ENCODE measurements at regions not wholly inside any gene's neighbourhood (a gene's known extent, or its start where the extent isn't known, plus 50 kb on each side); places are given as distances from the start of the nearest gene placed in this dataset.
"Not testable (repeated sequence)": the region's sequence is repeated elsewhere in the genome, so short reads cannot be mapped to it uniquely, and the experiment has no call there.

GRCh38 chr1:70586046-70586445 lies 175.0 kb downstream of the CTH start:
- H3K9me3 ChIP-seq = no peaks in the 10 kb centered on the region
- no peak for TF ChIP-seq POLR2A (IDR thresholded peaks at IDR 0.05)
- no peak for TF ChIP-seq CTCF (IDR thresholded peaks at IDR 0.05)
- no peak overlapping the region for H3K27ac ChIP-seq
- no peak overlapping the region for H3K4me3 ChIP-seq
- DNase-seq (no peak), ATAC-seq (no peak)
- no peaks in the 10 kb centered on the region for H3K27me3 ChIP-seq
- H3K36me3 ChIP-seq = no peaks in the 10 kb centered on the region
- no peaks in the 10 kb centered on the region for H3K4me1 ChIP-seq
- 57% methylated on average over 1 of the region's 1 CpG for WGBS (ENCODE audit: insufficient coverage, low coverage, low lambda C conversion rate, missing lambda C conversion rate)
- intact Hi-C loops (cut with DNase I) = no loop called here

GRCh38 chr1:70587872-70588366 lies 176.9 kb downstream of the CTH start:
- H3K9me3 ChIP-seq = no peaks in the 10 kb centered on the region
- intact Hi-C loops (cut with DNase I) = no loop called here
- DNase-seq = no peak
- H3K27me3 ChIP-seq = no peaks in the 10 kb centered on the region
- 73% methylated on average over 3 of the region's 3 CpGs for WGBS (ENCODE audit: insufficient coverage, low coverage, low lambda C conversion rate, missing lambda C conversion rate)
- no peak overlapping the region for H3K4me3 ChIP-seq
- no peak overlapping the region for H3K27ac ChIP-seq
- H3K36me3 ChIP-seq = no peaks in the 10 kb centered on the region
- no peaks in the 10 kb centered on the region for H3K4me1 ChIP-seq
- TF ChIP-seq CTCF (IDR thresholded peaks at IDR 0.05) (no peak), POLR2A (IDR thresholded peaks at IDR 0.05) (no peak)
- ATAC-seq = no peak

- DNase-seq; H3K36me3 ChIP-seq; H3K4me1 ChIP-seq; H3K27me3 ChIP-seq; intact Hi-C loops (cut with DNase I); ATAC-seq; H3K4me3 ChIP-seq; H3K9me3 ChIP-seq; H3K27ac ChIP-seq: not testable (repeated sequence)
- 23% methylated on average over 3 of the region's 3 CpGs for whole genome bisulfite sequencing (ENCODE audit: insufficient coverage, low coverage, low lambda C conversion rate, missing lambda C conversion rate)
Measured at GRCh38 chr1:70593551-70593950, 182.5 kb downstream of the CTH start.

- Histone ChIP-seq H3K27me3 (no peaks in the 10 kb centered on the region), H3K36me3 (no peaks in the 10 kb centered on the region), H3K9me3 (no peaks in the 10 kb centered on the region), H3K4me3 (no peak overlapping the region), H3K27ac (no peak overlapping the region), H3K4me1 (no peaks in the 10 kb centered on the region)
- intact Hi-C loops (cut with DNase I) = no loop called here
- 54% methylated on average over 2 of the region's 2 CpGs for WGBS (ENCODE audit: insufficient coverage, low coverage, low lambda C conversion rate, missing lambda C conversion rate)
- DNase-seq = no peak
- ATAC-seq = no peak
- TF ChIP-seq POLR2A (IDR thresholded peaks at IDR 0.05) (no peak), CTCF (IDR thresholded peaks at IDR 0.05) (no peak)
Measured at GRCh38 chr1:70608815-70609214, 197.7 kb downstream of the CTH start.

- H3K27me3 ChIP-seq; H3K36me3 ChIP-seq; H3K4me1 ChIP-seq; H3K27ac ChIP-seq; H3K9me3 ChIP-seq; H3K4me3 ChIP-seq; intact Hi-C loops (cut with DNase I); ATAC-seq; DNase-seq: not testable (repeated sequence)
- 65% methylated on average over 3 of the region's 3 CpGs for WGBS (ENCODE audit: insufficient coverage, low coverage, low lambda C conversion rate, missing lambda C conversion rate)
Measured at GRCh38 chr1:70610164-70610563, 199.1 kb downstream of the CTH start.

GRCh38 chr1:70616946-70617345 lies 205.9 kb downstream of the CTH start:
- H3K4me1 ChIP-seq = no peaks in the 10 kb centered on the region
- no peak overlapping the region for H3K27ac ChIP-seq
- no peaks in the 10 kb centered on the region for H3K27me3 ChIP-seq
- TF ChIP-seq CTCF (IDR thresholded peaks at IDR 0.05) (no peak), POLR2A (IDR thresholded peaks at IDR 0.05) (no peak)
- no peak overlapping the region for H3K4me3 ChIP-seq
- DNase-seq = no peak
- no peaks in the 10 kb centered on the region for H3K9me3 ChIP-seq
- WGBS (ENCODE audit: insufficient coverage, low coverage, low lambda C conversion rate, missing lambda C conversion rate) = 33% methylated on average over 3 of the region's 3 CpGs
- intact Hi-C loops (cut with DNase I) = no loop called here
- no peak for ATAC-seq
- H3K36me3 ChIP-seq = no peaks in the 10 kb centered on the region
